Keratinocyte (primary cell): ENCODE measurements at regions not wholly inside any gene's neighbourhood (a gene's known extent, or its start where the extent isn't known, plus 50 kb on each side); places are given as distances from the start of the nearest gene placed in this dataset.

Source experiments
- DNase-seq: peaks from one replicate; pipeline ENCODE4 v3.0.0-alpha.2; 2011; ENCODE audit warnings: low read depth, missing footprints, low spot score
- FAIRE-seq: peaks from 2 replicates; lab custom pipeline; 2011; peaks lifted over from hg19 to GRCh38; lab: Jason Lieb, UNC
- H2AFZ ChIP-seq: 2 replicates; pipeline ENCODE4 v1.6.0; 2012; ENCODE audit warnings: low read length, control low read depth, inconsistent platforms; ENCODE audit not compliant: control insufficient read depth
- H3K27ac ChIP-seq: 2 replicates; pipeline ENCODE4 v1.5.1; 2011; ENCODE audit warnings: low read length; ENCODE audit not compliant: control insufficient read depth, insufficient read depth
- H3K27me3 ChIP-seq: 3 replicates; pipeline ENCODE4 v1.6.0; 2011; ENCODE audit warnings: low read length; ENCODE audit not compliant: control insufficient read depth, insufficient read depth; ENCODE audit errors: extremely low read depth
- H3K36me3 ChIP-seq, 2 experiments: 2 replicates in 1 of 2; 3 replicates in 1 of 2; pipeline ENCODE4 v1.5.1; 2011; ENCODE audit warnings: low read length in 2 of 2, mild to moderate bottlenecking in 1 of 2; ENCODE audit not compliant: control insufficient read depth in 2 of 2, insufficient read depth in 2 of 2; ENCODE audit errors: extremely low read depth in 1 of 2
- H3K4me1 ChIP-seq: 3 replicates; pipeline ENCODE4 v1.5.1; 2011; ENCODE audit warnings: low read length; ENCODE audit not compliant: control insufficient read depth, insufficient read depth; ENCODE audit errors: extremely low read depth
- H3K4me2 ChIP-seq: 3 replicates; pipeline ENCODE4 v1.6.0; 2011; ENCODE audit warnings: low read depth, low read length; ENCODE audit not compliant: control insufficient read depth, insufficient read depth; ENCODE audit errors: extremely low read depth
- H3K4me3 ChIP-seq, 3 experiments: fragments of 200-600 bp in 1 of 3; sonication (generic) in 1 of 3; 2 replicates in 2 of 3; 3 replicates in 1 of 3; pipeline ENCODE4 v1.5.1; 2011 to 2016; ENCODE audit warnings: low read length in 3 of 3, mild to moderate bottlenecking in 3 of 3, control low read depth in 2 of 3, inconsistent platforms in 1 of 3, low read depth in 1 of 3, mixed read lengths in 1 of 3, mixed run types in 1 of 3, moderate library complexity in 1 of 3; ENCODE audit not compliant: control insufficient read depth in 2 of 3, insufficient read depth in 2 of 3; ENCODE audit errors: extremely low read depth in 1 of 3
- H3K79me2 ChIP-seq: 2 replicates; pipeline ENCODE4 v1.6.0; 2012; ENCODE audit warnings: low read length; ENCODE audit not compliant: control insufficient read depth, insufficient read depth
- H3K9ac ChIP-seq: 3 replicates; pipeline ENCODE4 v1.6.0; 2011; ENCODE audit warnings: low read length; ENCODE audit not compliant: control insufficient read depth, insufficient read depth; ENCODE audit errors: extremely low read depth
- H3K9me1 ChIP-seq: 3 replicates; pipeline ENCODE4 v1.6.0; 2011; ENCODE audit warnings: low read length; ENCODE audit not compliant: control insufficient read depth, insufficient read depth; ENCODE audit errors: extremely low read depth
- H3K9me3 ChIP-seq: 2 replicates; pipeline ENCODE4 v1.5.1; 2012; ENCODE audit warnings: low read depth, low read length; ENCODE audit not compliant: control insufficient read depth
- H4K20me1 ChIP-seq: 3 replicates; pipeline ENCODE4 v1.6.0; 2011; ENCODE audit warnings: low read length; ENCODE audit not compliant: control insufficient read depth, insufficient read depth; ENCODE audit errors: extremely low read depth
- EZH2 ChIP-seq: IDR thresholded peaks from one replicate; pipeline ENCODE4 v1.6.1; 2012; ENCODE audit warnings: inconsistent platforms, mild to moderate bottlenecking, low read length, moderate library complexity
- dilution Hi-C: fragments of 300-500 bp; cut with MboI; formaldehyde crosslinking; loops from one replicate; pipeline ENCODE4 v1.7.0; 2020; ENCODE audit warnings: low sequenced_read_pairs; ENCODE audit not compliant: extremely low pct_ligation_motif_present
- TF ChIP-seq, protein P1 (sequence below), 3 experiments: IDR thresholded peaks in 1 of 3; conservative IDR thresholded peaks in 1 of 3; optimal IDR thresholded peaks in 1 of 3; 2 replicates in 2 of 3; 3 replicates in 1 of 3; pipeline versions ENCODE3 to v1.5.1; 2011; ENCODE audit warnings: low read length in 3 of 3, mild to moderate bottlenecking in 3 of 3, moderate library complexity in 2 of 3, control low read depth in 1 of 3, inconsistent platforms in 1 of 3; ENCODE audit not compliant: insufficient read depth in 2 of 3; ENCODE audit errors: extremely low read depth in 1 of 3

DNA sequence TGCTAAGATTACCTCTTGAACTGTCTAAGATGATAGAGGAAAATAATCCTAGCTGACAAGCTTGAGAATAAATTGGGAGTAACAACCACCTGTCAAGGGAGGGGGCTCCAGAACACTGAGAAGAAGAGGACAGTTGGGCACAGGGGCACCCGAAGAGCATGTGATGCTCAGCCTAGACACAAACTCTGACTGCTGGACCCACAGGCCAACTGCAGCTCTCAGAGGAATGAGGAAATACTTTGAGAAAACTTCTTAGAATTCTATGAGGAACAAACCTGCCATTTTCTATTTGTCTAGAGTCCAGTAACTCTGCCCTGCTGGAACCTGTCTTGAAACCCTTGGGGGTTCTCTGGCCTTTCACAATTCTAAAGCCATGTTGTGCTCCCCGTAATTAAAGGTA lies 124.1 kb upstream of the KCNK2 start:
- Histone ChIP-seq H3K4me2 (no peak overlapping the region), H3K79me2 (no peaks in the 10 kb centered on the region), H3K36me3 (no peaks in the 10 kb centered on the region), H3K9me1 (no peaks in the 10 kb centered on the region), H4K20me1 (no peaks in the 10 kb centered on the region), H3K9me3 (peaks cover 5% of the 10 kb centered on the region), H3K4me1 (peaks cover 12% of the 10 kb centered on the region), H2AFZ (no peak overlapping the region), H3K27ac (no peak overlapping the region), H3K27me3 (no peaks in the 10 kb centered on the region), H3K9ac (no peak overlapping the region), H3K4me3 (no peak overlapping the region)
- no peak for TF ChIP-seq EZH2
- TF ChIP-seq, protein P1, sequence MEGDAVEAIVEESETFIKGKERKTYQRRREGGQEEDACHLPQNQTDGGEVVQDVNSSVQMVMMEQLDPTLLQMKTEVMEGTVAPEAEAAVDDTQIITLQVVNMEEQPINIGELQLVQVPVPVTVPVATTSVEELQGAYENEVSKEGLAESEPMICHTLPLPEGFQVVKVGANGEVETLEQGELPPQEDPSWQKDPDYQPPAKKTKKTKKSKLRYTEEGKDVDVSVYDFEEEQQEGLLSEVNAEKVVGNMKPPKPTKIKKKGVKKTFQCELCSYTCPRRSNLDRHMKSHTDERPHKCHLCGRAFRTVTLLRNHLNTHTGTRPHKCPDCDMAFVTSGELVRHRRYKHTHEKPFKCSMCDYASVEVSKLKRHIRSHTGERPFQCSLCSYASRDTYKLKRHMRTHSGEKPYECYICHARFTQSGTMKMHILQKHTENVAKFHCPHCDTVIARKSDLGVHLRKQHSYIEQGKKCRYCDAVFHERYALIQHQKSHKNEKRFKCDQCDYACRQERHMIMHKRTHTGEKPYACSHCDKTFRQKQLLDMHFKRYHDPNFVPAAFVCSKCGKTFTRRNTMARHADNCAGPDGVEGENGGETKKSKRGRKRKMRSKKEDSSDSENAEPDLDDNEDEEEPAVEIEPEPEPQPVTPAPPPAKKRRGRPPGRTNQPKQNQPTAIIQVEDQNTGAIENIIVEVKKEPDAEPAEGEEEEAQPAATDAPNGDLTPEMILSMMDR (optimal IDR thresholded peaks at IDR 0.05 in 1 of 3, IDR thresholded peaks at IDR 0.05 in 1 of 3, conservative IDR thresholded peaks at IDR 0.05 in 1 of 3; ENCODE audit: extremely low read depth in 1 of 3, insufficient read depth in 2 of 3, low read length in 3 of 3): no peak
- no peak for FAIRE-seq
- dilution Hi-C loops: no loop called here
- no peak for DNase-seq

DNA sequence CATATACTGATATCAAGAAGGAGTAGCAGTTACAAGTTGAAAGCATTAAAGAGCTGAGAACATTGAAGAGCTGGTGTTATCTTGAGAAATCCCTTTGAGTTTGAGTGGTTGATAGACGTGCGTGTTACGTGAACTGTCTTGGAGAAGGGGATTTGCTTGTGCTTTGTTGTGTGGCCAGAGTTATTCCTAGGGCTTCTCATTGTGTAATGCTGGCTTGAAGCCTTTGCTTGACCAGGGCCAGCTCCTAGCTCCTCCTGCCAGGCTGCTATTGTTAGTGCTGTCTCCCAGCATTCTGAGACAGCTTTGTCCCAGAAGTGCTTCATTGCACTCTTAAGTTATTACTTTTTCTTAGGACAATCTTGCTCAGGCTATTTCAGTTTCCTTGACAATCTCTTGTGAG lies 116.2 kb upstream of the KCNK2 start:
- H2AFZ ChIP-seq: no peak overlapping the region
- no peak overlapping the region for H3K27ac ChIP-seq

More for the DNA sequence above, 116.2 kb upstream of the KCNK2 start:
- H3K79me2 ChIP-seq: no peaks in the 10 kb centered on the region
- no peak for FAIRE-seq
- no peak for TF ChIP-seq EZH2
- TF ChIP-seq, protein P1 (optimal IDR thresholded peaks at IDR 0.05 in 1 of 3, IDR thresholded peaks at IDR 0.05 in 1 of 3, conservative IDR thresholded peaks at IDR 0.05 in 1 of 3; ENCODE audit: extremely low read depth in 1 of 3, insufficient read depth in 2 of 3, low read length in 3 of 3): no peak
- H3K4me1 ChIP-seq: no peaks in the 10 kb centered on the region
- H4K20me1 ChIP-seq: no peaks in the 10 kb centered on the region
- dilution Hi-C loops: no loop called here
- no peak overlapping the region for H3K4me3 ChIP-seq
- no peak for DNase-seq
- H3K27me3 ChIP-seq: no peaks in the 10 kb centered on the region
- no peaks in the 10 kb centered on the region for H3K9me3 ChIP-seq
- H3K9ac ChIP-seq: no peak overlapping the region
- H3K4me2 ChIP-seq: no peak overlapping the region
- no peaks in the 10 kb centered on the region for H3K36me3 ChIP-seq
- no peaks in the 10 kb centered on the region for H3K9me1 ChIP-seq
